Coronary artery (tissue), 2 donors: ENCODE measurements at regions not wholly inside any gene's neighbourhood (a gene's known extent, or its start where the extent isn't known, plus 50 kb on each side); places are given as distances from the start of the nearest gene placed in this dataset.

Experiments
- DNase-seq: peaks from one replicate; pipeline ENCODE4 v3.0.0-alpha.2; 2017; ENCODE audit warnings: low spot score
- H3K27ac ChIP-seq, 2 donors: fragments of 200-600 bp; sonication (generic); one replicate each; pipeline ENCODE4 v1.5.1; 2016 to 2019
- H3K4me3 ChIP-seq: fragments of 200-600 bp; sonication (generic); 2 replicates; pipeline ENCODE4 v1.5.1; 2016; ENCODE audit warnings: mild to moderate bottlenecking, moderate library complexity
- TF ChIP-seq, protein P1 (sequence below): fragments of 200-600 bp; sonication (generic); IDR thresholded peaks from one replicate; pipeline ENCODE4 v1.5.1; 2019; ENCODE audit warnings: antibody characterized with exemption

DNA sequence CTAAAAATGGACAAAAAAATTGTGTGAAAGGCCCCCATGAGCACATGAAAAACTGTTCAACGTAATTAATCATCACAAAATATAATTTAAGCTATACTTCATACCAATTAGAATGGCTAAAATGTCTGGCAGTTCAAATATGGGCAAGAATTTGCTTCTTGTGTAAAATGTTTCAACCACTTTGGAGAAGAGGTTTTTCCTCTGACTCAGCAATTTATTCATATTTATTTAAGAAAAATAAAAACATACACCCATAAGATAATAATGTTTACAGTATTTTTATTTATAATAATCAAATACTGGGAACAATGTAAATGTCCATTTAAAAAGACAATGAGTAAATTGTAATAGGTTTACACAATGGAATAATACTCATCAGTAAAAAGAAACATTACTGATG, 395.1 kb upstream of the KHDRBS2 start:
- no peak overlapping the region for H3K4me3 ChIP-seq
- DNase-seq: no peak
- no peak overlapping the region for H3K27ac ChIP-seq
- TF ChIP-seq, protein P1, sequence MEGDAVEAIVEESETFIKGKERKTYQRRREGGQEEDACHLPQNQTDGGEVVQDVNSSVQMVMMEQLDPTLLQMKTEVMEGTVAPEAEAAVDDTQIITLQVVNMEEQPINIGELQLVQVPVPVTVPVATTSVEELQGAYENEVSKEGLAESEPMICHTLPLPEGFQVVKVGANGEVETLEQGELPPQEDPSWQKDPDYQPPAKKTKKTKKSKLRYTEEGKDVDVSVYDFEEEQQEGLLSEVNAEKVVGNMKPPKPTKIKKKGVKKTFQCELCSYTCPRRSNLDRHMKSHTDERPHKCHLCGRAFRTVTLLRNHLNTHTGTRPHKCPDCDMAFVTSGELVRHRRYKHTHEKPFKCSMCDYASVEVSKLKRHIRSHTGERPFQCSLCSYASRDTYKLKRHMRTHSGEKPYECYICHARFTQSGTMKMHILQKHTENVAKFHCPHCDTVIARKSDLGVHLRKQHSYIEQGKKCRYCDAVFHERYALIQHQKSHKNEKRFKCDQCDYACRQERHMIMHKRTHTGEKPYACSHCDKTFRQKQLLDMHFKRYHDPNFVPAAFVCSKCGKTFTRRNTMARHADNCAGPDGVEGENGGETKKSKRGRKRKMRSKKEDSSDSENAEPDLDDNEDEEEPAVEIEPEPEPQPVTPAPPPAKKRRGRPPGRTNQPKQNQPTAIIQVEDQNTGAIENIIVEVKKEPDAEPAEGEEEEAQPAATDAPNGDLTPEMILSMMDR: no peak

DNA sequence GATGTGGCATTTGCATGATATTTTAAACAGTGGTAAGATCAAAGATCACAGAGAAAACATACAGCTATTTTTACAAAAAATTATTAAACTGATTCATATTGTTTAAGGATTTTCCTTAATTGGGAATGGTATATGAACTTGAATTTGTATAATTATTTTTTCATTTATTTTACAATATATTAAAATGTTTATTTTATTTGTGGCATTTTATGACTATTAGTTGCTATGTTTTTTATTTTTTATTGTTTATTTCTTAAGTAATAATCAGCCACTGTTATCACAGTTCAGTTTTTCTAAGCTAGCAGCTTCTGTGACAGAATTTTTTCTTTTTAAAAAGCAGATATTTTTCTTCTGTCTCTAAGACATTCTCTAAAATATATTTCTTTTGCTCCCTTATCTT, 387.0 kb upstream of the KHDRBS2 start:
- H3K27ac ChIP-seq: no peak overlapping the region
- DNase-seq: no peak
- TF ChIP-seq, protein P1: no peak
- H3K4me3 ChIP-seq: no peak overlapping the region

DNA sequence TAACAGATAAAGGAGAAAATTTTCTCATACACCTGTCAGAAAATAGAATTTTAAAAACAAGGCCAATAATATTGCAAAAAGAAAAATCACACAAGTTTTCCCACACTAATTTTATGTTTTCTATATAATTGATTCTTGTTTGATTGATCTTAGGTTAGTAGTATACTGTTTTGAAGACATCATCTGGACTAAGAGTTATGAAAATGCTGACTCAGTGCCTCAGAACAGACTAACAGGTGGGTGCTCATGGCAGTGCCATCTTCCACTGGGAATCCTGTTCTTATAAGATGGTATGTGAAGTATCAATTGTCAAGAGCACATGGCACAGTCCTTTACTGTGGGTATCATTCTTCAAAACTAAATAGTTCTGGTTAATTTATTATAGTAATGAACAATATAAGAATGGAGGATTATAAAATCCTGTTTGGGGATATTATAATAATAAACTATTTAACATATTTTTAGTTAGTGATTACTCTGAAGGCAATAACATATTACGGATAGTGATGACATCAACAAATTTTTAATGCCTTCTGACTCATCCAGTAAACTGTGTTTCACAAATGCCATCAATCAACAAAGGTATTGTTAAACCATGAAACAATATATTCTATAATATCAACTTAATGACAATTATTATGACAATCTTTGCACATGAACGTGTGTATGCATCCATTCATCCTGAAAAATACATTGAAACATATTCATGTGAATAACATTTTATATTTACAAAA, 384.6 kb upstream of the KHDRBS2 start:
- no peak overlapping the region for H3K27ac ChIP-seq
- no peak overlapping the region for H3K4me3 ChIP-seq
- TF ChIP-seq, protein P1: no peak
- DNase-seq: no peak

DNA sequence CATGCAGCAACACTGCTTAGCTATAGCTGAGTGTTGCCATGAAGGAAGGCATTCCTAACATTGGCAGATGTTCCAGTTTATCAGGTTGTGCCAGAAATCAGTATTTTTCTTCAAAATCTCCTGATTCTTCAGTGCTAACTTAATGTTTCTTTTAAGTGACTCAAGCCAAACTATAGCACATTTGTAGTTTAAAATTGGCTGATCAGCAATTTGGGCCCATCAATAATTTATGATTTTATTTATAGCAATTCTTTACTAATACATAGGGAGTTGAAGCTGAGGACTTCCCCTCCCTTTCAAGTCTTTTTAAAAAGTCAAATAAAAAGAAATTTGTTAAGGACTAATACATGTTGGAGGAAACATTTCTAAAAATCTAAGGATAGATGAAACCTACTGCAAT, 383.8 kb upstream of the KHDRBS2 start:
- Histone ChIP-seq H3K27ac (no peak overlapping the region), H3K4me3 (no peak overlapping the region)
- DNase-seq: no peak
- TF ChIP-seq, protein P1: no peak

DNA sequence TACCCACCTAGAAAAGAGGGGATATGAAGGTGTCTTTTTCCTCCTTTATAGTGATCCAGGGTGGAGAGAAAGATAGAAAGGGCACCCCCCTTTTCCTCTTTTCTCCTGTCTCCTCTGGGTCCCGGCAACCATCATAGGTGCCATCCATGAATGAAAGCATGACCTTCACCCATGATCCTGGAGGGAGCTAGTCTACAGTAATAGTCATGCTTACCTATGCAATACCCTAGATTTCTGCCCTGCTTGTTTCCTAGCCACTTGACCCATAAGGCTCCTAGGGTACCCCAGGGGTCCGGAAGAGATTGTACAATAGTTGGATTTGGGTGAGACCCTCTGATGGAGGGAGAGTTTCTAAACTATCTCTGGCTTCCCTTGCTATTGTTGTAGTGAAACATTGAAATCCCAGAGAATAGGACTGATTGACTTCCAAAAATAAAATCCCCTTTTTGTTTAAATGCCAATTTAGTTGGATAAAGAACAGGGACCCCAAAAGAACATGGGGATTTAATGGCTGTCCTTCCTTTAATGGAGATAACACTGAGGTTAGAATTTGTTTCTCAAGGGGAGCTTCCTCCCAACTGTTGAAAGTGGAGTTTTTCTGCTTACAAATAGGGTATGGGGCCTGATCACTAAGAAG, 366.8 kb upstream of the KHDRBS2 start:
- no peak overlapping the region for H3K27ac ChIP-seq
- no peak for DNase-seq
- TF ChIP-seq, protein P1: no peak
- no peak overlapping the region for H3K4me3 ChIP-seq

DNA sequence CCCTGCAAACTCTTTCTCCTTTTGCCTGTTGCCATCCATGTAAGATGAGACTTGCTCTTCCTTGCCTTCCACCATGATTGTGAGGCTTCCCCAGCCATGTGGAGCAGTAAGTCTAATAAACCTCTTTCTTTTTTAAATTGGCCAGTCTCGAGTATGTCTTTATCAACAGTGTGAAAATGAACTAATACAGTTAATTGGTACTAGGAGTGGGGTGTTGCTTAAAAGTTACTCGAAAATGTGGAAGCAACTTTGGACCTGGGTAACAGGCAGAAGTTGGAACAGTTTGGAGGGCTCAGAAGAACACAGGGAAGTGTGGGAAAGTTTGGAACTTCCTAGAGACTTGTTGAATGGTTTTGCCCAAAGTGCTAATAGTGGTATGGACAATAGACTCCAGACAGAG, 359.2 kb upstream of the KHDRBS2 start:
- Histone ChIP-seq H3K4me3 (no peak overlapping the region), H3K27ac (no peak overlapping the region)
- TF ChIP-seq, protein P1: no peak
- no peak for DNase-seq

DNA sequence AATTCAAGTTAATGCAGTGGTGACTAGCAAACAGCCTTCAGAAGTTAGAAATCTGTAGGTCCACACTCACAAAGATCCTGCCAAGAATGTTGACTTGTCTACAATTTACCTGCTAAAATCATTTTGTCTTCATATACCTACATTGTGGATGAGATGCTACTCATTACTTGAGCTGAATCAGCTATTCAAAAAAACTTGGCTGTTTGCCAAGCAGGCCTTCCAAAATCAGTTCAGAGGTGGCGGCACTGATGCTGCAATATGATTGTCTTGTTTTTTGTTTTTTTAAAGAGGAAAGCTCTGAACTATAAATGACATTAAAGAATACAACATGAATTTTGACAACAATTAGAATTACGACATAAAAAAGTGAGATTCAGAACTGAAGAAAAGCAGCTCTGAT, 354.7 kb upstream of the KHDRBS2 start:
- DNase-seq: no peak
- Histone ChIP-seq H3K27ac (no peak overlapping the region), H3K4me3 (no peak overlapping the region)
- TF ChIP-seq, protein P1: no peak
